HL-60/S4 treated with retinoic acid at 250 ng/mL for 4 days and 3 days (cell line): ENCODE measurements at regions not wholly inside any gene's neighbourhood (a gene's known extent, or its start where the extent isn't known, plus 50 kb on each side); places are given as distances from the start of the nearest gene placed in this dataset.
"Not testable (repeated sequence)": the region's sequence is repeated elsewhere in the genome, so short reads cannot be mapped to it uniquely, and the experiment has no call there.

Experiments used
- in situ Hi-C: fragments of 300-500 bp; cut with MboI; formaldehyde crosslinking; loops from 2 replicates; pipeline ENCODE4 v1.7.0; 2022; ENCODE audit warnings: low sequenced_read_pairs

DNA sequence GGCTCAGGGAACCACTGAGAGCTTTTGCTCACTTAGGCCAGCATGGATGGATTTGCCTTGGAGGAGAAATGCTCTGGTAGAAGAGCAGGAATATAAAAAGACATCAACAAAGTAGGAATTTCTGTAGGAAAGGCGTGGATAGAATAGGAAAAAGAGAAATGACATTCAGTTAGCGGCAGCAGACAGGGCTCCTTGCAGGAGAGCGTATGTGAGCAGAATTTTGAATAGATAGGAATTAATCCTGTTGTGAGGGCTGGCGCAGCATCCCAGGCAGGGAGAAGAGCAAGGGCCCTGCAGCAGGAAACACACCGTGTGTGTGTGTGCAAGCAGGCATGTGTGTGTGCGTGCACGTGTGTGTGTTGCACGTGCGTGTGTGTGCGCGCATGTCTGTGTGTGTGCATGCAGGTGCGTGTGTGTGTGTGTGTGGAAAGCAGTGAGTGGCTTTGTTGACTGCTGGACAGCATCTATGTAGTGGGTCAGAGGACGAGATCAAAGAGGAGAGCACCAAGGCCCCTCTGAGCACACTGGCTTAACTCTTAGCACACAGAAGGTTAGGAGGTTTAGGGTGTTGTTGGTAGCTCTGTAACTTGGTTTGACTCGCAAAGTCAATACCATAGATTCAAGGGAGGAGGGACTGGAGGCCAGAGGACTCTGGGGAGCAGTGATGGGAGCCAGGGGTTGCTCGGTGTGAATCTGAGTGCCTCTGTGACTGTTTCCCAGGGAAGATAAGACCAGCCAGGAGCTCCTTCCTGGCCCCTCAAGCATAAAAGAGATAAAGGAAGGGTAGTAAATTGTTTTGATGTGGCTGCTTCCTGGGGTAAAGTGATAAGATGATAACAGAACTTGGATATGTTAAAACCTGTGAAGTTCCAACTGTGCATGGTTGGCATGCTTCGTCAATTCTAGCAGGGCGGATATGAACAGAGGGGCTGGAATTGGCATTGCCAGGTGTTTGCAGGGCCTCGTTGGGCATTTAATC is 639.5 kb downstream of the NR2F2 start:
- in situ Hi-C loops, result no loop called here

DNA sequence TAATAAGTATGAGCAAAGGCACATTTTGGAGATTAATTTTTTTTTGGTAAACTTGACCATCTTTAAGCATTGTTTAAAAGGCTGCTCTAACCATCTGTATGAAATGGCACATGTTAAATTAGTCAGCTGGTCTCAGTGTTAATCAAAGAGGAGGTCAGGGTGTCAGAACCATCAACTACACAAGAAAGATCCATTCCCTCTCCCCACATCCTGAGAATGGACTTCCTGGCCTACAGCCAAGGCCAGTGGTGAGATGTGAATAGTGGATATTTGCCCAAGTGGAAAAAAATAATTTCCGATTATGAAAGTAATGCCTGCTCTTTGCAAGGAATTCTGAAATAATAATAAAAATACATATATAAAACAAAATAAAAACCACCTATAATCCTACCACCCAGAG is 641.7 kb downstream of the NR2F2 start:
- in situ Hi-C loops, result no loop called here

DNA sequence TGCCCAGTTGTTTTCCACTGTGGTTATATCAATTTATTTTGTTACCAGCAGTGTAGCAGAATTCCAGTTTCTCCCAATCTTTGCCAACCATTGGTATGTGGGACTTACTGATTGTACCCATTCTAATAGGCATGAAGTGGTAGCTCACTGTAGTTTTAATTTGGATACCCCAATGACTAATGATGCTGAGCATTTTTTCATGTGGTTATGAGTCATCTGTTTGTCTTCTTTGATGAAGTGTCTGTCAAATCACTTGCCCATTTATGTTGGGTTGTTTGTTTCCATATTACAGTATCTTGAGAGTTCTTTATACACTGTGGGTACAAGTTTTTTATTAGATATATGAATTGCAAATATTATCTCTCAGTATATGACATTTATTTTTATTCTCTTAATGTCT is 644.3 kb downstream of the NR2F2 start:
- in situ Hi-C loops, result no loop called here

DNA sequence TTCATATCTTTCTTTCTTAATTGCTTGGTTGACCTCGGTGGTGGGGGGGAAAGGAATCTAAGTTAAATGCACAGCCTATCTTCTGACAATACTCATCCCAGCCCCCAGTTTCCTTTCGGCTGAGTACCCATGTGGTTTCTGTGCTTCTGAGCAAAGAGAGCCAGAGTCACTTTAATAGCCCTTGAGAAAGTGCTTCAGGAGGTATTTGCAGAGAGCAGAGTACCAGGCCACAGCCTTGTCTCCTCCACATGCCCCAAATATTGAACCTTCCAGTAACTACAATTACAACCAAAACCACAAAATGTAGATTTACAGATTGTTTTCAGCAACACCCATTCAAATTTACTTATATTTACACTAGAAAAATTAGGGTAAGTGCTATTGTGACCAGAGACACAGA is 647.4 kb downstream of the NR2F2 start:
- in situ Hi-C loops, result no loop called here

DNA sequence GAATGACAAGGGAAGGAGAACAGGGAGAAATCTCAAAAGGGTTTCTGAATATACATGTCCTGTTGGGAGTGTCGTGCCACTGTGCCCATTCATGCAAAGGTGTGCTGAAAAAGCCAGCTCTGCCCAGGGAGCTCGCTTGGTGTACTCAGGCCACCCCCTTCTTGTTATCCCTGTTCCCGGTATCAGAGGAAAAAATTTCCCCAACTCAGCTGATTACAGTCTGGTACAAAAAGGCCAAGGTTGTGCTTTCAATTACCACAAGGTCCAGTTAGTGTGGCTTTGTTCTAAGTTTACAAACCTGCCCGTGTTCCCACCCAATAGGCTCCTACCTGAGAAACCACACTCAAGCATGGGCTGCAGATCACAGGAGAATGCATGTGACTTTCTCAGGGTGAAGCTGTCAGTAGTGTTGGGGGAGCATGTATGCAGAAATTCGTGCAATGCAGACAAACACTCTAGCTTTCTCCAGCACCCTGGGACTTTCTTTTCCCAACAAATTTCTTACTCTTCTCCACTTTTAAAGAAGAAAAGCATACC is 648.5 kb downstream of the NR2F2 start:
- in situ Hi-C loops, result no loop called here

DNA sequence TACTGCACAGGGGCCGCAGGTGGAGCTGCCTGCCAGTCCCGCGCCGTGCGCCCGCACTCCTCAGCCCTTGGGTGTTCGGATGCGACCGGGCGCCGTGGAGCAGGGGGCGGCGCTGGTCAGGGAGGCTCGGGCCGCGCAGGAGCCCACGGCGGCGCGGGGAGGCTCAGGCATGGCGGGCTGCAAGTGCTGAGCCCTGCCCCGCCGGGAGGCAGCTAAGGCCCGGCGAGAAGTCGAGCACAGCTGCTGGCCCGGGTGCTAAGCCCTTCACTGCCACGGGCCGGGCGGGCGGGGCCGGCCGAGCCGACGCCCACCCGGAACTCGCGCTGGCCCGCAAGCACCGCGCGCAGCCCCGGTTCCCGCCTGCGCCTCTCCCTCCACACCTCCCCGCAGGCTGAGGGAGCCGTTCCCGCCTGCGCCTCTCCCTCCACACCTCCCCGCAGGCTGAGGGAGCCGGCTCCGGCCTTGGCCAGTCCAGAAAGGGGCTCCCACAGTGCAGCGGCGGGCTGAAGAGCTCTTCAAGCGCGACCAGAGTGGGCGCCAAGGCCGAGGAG is 653.7 kb downstream of the NR2F2 start:
- in situ Hi-C loops, result not testable (repeated sequence)

DNA sequence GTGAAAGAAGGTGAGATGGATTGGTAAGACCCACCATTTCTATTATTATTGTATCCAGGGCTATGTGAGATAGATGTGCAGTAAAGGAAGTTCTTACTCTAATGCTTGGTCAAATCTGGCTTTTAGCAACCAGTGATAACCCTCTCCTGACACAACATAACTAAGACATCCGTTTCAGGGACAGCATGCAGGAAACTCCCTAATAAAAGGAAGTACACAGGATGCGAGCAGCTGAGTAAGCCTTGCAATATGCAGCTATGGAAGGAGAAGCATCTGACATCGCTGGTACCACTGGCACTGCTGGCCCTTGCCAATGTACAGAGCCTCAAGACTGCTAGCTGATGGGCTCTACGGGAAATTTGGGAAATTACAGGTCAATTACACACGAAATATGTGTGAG is 662.3 kb downstream of the NR2F2 start:
- in situ Hi-C loops, result no loop called here

DNA sequence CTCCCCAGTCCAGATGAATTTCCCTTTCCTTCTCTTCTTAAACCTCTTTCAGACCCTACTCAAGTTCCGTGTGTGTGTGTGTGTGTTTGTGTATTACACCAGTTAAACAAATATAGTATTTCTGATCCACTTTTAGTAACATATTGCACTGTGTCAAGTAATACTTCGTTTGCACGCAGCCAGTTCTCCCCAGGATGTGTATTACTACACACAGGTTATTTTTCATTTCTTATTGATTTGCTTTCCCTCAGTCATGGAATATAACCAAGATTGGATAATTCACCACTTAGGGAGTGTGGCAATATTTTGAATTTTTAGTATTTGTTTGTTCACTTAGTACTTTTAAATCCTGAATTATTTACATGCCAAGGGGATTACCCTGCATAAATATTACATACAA is 667.0 kb downstream of the NR2F2 start:
- in situ Hi-C loops, result no loop called here

DNA sequence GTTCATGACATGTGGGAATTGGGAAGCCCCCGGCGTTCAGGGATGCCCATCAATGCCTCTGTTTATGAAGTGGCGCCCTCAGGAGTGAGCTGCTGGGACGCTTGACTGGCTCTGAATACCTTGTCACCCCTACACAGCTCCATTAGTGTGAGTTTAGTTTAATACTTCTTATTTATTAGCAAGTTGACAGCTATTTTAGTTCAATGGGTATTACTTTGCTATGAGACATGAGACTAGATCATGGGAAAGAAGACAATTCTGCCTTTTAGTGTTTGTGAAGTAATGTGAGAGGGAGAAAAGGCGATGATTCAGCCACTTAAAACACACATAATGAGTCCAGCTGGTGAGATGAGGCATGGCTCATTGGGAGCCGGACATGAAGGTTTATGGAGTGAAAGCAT is 678.5 kb downstream of the NR2F2 start:
- in situ Hi-C loops, result no loop called here

DNA sequence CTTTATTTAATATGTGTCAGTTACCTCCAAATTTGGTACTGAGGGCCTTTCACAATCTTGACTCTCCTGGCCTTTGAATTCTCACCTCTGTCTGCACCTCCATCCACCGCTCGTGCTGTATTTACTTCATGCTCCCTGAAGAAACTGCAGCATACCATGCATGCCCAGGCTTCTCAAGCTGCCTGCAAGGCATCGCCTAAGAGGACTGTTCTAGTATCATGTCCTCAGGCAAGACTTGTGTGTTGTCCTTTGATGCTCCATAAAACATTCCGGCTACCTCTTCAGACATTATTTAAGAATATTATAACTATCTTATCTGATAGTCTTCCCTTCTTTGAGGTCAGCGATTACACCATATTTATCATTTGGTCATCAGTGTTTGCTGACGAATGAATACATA is 682.5 kb downstream of the NR2F2 start:
- in situ Hi-C loops, result no loop called here

DNA sequence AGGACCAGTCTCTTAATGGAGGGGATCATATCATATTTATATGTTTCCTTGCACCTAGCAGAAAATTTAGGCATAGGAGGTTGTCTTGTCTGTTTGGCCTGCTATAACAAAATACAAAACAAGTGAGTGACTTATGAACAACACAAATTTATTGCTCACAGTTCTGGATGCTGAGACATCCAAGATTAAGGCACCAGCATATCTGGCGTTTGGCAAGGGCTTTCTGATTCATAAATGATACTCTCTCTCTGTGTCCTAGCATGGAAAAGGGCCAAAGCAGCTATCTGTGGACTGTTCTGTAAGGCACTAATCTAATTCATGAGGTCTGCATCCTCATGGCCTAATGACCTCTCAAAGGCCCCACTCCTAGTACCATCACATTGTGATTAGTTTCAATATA is 683.0 kb downstream of the NR2F2 start:
- in situ Hi-C loops, result no loop called here

DNA sequence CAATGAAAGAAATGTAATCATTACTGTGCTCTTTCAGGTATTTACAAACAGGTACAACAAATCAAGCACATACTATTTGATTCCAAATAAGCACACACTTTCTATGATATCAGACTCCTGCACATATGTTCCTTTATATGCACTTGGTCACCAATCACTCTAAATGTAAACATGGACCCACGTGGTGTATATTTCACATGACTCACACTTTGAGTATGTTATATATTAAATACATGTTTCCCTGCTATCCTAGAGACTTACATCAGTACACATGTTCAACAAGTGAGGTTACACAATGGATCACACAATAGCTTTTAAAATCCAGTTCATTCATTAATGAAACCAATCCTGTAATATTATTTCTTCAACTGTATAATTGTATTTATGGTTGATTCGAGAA is 683.5 kb downstream of the NR2F2 start:
- in situ Hi-C loops, result no loop called here

DNA sequence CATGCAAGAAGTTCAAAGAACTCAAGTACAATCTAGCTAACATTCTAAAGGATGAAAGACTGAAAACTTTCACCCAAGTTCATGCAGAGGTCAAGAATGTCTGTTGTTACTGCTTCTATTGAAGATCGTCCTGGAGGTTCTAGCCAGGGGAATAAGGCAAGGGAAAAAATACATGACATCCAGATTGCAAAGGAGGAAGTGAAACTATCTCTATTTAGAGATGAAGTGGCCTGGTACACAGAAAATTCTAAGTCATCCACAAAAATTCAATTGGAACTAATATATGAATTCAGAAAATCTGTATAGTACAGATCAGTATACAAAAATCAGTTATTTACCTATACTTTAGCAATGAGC is 693.0 kb downstream of the NR2F2 start:
- in situ Hi-C loops, result no loop called here

DNA sequence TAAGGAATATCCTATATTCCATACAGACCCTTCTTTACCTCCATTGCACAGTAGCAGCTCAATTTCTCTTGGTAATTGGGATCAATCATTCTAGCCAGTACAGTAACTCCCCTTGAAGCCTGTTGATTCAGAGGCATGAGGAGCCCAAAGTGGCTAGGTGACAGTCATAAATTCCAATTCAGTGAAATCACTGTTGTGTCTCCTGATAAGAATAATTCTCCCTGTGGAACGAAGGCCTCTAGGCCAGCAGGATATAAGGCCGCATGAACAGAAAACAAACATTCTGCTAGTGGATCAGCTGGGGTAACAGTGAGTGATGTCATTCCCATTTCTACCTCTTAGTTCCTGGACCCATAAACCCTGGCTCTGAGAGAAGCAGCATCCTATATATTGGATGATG is 696.3 kb downstream of the NR2F2 start:
- in situ Hi-C loops, result no loop called here

DNA sequence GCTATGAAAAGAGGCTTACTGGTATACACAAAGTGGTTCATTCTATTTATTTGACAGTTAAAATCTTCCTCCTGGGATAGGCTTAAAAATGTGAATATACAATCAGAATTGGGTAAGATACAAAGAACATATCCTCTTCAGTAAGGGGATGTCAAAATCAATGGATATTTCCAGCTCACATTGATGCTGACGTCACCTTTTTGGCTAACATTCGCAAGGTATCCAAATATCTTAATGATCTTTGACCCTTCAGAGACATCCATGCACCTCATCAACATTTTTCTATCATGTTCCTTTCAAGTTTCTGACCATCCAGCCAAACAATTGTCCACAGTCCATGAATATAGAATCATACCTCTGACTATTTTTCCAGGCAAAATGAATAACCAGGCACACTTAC is 697.3 kb downstream of the NR2F2 start:
- in situ Hi-C loops, result no loop called here

DNA sequence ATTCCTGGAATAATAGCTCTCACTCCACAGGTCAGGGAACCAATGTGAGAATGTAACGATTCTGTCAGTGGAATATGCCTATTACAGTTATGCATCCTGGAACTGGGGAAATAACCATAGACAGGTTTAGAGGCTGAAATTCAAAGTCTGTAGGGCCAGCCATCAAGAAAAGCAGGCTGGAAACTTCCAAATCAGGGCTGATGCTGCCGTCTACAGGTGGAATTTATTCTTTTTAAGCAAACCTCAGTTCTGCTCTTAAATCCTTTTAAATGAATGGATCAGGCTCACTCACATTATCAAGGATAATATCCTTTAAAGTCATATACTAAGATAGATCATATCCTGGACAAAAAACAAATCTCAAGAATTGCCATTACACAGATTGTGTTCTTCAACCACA is 699.8 kb downstream of the NR2F2 start:
- in situ Hi-C loops, result no loop called here

DNA sequence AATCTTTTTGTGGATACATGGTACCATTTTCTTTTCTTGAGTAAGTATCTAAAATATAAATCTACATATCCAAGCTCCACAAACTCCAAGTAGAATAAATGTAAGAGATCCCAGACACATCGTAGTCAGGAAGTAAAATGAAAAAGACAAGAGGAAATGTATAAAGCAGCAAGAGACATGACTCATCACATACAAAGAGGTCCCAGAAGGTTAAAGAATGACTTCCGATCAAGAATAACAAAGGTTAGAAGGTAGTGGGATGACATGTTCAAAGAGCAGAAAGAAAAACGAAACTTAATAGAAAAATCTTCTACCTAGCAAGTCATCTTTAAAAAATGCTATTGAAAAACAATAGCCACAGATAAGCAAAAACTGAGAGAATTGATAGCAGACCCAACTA is 705.8 kb downstream of the NR2F2 start:
- in situ Hi-C loops, result no loop called here

DNA sequence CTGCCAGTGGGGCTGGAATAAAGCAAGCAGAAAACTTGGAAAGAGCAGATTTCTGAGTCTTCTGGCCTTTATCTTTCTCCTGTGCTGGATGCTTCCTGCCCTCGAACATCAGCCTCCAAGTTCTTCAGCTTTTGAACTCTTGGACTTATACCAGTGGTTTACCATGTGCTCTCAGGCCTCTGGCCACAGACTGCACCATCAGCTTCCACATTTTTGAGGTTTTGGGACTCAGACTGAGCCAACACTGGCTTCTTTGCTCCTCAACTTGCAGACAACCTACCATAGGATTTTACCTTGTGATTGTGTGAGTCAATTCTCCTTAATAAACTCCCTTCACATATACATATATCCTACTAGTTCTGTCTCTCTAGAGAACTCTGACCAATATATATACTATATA is 706.6 kb downstream of the NR2F2 start:
- in situ Hi-C loops, result no loop called here

DNA sequence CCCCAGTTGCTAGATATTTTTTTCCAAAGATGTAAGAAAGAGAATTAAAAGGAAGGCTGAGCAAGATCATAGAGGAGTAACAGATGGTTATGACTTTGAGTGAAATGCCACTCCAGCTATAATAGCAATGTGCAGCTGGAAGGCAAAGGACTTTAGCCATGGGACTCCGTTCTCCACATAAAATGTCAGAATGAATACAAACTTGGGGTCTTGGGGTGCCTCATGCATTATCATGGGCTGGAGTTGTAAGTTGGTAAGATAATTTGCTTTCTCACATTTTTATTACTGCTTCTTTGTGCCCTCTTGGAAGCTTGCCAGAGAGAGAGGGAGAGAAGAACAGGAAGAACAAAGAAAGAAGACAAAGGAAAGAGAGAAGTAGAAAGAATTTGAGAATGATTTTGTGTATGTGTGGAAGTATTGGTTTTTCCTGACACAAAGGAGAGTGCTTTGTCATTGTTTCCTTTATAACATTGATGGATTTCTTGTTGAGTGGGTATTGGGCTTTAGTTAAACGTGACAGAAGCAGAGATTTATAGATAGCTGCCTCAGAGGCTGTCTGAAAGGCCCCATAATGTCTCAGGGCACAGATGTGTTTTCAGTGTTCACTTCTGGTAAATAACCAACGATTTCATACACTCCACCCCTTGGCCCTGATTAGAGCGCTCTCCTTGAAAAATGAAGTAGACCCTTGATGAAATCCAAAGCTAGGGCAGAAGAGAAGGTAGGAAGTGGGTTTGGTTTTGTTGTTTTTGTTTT is 715.3 kb downstream of the NR2F2 start:
- in situ Hi-C loops, result no loop called here

DNA sequence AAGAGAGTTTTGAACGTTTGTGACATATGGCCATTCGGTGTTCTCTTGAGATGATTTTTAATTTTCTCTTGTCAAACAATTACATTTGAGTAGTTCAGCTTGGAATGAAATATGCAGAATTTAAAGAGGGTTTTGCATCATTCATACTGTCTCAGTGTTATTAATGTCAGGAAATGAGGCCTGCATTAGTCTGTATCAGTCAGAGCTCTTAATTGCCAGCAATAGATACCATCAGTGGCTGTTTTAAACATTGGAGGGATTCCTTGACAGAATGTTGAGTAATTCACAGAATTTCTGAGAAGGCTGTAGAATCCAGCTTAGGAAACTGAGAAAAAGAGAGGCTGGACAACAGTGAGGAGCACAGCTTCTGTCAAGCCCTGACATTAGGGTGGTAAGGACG is 722.0 kb downstream of the NR2F2 start:
- in situ Hi-C loops, result no loop called here

DNA sequence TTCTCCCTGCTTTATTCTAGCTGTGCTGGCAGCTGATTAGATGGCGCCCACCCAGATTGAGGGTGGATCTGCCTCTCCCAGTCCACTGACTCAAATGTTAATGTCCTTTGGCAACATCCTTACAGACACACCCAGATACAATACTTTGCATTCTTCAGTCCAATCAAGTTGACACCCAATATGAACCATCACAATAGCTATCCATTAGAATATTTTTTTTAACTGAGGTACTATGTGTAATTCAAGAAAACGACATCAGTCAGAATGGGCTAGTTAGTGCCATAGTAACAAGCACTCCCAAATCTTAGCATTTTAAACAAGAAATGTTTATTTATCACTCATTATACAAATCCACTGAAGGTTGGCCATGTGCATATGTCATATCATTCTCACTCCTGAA is 723.1 kb downstream of the NR2F2 start:
- in situ Hi-C loops, result no loop called here

DNA sequence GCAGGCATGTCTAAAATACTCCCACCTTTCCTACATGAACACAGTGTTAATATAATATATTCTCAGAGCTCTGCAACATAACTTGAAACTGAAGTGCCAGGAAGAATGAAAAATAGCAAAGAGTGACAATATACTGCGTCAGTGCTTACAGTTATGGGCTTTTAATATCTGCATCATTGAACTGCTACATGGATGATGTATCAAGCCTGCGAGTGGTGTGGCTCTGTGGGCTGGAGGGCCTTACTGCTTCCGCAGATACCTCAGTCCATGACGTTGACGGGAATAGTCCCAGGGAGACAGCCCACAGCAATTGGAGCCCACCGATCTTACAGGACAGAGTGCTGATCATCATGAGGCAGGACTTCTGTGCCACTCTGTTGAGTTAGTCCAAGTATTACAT is 727.0 kb downstream of the NR2F2 start:
- in situ Hi-C loops, result no loop called here
